ENCODE measurements at regions not wholly inside any gene's neighbourhood (a gene's known extent, or its start where the extent isn't known, plus 50 kb on each side); places are given as distances from the start of the nearest gene placed in this dataset.
"Not testable (repeated sequence)": the region's sequence is repeated elsewhere in the genome, so short reads cannot be mapped to it uniquely, and the experiment has no call there.

- Mint-ChIP-seq H3K4me3 (no peak overlapping the region), H3K27ac (no peak overlapping the region), H3K4me1 (no peaks in the 10 kb centered on the region), H3K36me3 (peaks cover 2% of the 10 kb centered on the region), H3K27me3 (no peaks in the 10 kb centered on the region), H3K9me3 (peaks cover 11% of the 10 kb centered on the region)
- no peak for DNase-seq
Measured at GRCh38 chr5:51159606-51160005, 223.6 kb upstream of the ISL1 start.

- peaks cover 14% of the 10 kb centered on the region for H3K9me3 Mint-ChIP-seq
- no peak overlapping the region for H3K4me3 Mint-ChIP-seq
- H3K27me3 Mint-ChIP-seq = no peaks in the 10 kb centered on the region
- no peak overlapping the region for H3K27ac Mint-ChIP-seq
- H3K4me1 Mint-ChIP-seq = no peaks in the 10 kb centered on the region
- DNase-seq = no peak
- peaks cover 2% of the 10 kb centered on the region for H3K36me3 Mint-ChIP-seq
Measured at GRCh38 chr5:51162245-51162644, 221.0 kb upstream of the ISL1 start.

GRCh38 chr5:51165621-51166020 is 217.6 kb upstream of the ISL1 start:
- peaks cover 14% of the 10 kb centered on the region for H3K9me3 Mint-ChIP-seq
- not testable (repeated sequence) for H3K4me3 Mint-ChIP-seq, H3K27me3 Mint-ChIP-seq, DNase-seq, H3K36me3 Mint-ChIP-seq, H3K4me1 Mint-ChIP-seq, H3K27ac Mint-ChIP-seq

- no peaks in the 10 kb centered on the region for H3K27me3 Mint-ChIP-seq
- no peak overlapping the region for H3K4me3 Mint-ChIP-seq
- H3K36me3 Mint-ChIP-seq = no peaks in the 10 kb centered on the region
Measured at GRCh38 chr5:51172903-51173626, 210.2 kb upstream of the ISL1 start.

GRCh38 chr5:51181208-51181894 is 201.9 kb upstream of the ISL1 start:
- no peak overlapping the region for H3K27ac Mint-ChIP-seq
- H3K9me3 Mint-ChIP-seq = peaks cover 2% of the 10 kb centered on the region
- no peak for DNase-seq
- no peaks in the 10 kb centered on the region for H3K27me3 Mint-ChIP-seq
- no peak overlapping the region for H3K4me3 Mint-ChIP-seq
- H3K36me3 Mint-ChIP-seq = no peaks in the 10 kb centered on the region
- H3K4me1 Mint-ChIP-seq = no peaks in the 10 kb centered on the region

More at GRCh38 chr5:51172903-51173626, 210.2 kb upstream of the ISL1 start:
- no peaks in the 10 kb centered on the region for H3K4me1 Mint-ChIP-seq
- no peak for DNase-seq
- peaks cover 2% of the 10 kb centered on the region for H3K9me3 Mint-ChIP-seq
- H3K27ac Mint-ChIP-seq = no peak overlapping the region

GRCh38 chr5:51185850-51186329 is 197.4 kb upstream of the ISL1 start:
- no peaks in the 10 kb centered on the region for H3K27me3 Mint-ChIP-seq
- DNase-seq = no peak
- no peaks in the 10 kb centered on the region for H3K9me3 Mint-ChIP-seq
- H3K36me3 Mint-ChIP-seq = no peaks in the 10 kb centered on the region
- H3K4me1 Mint-ChIP-seq = no peaks in the 10 kb centered on the region
- no peak overlapping the region for H3K4me3 Mint-ChIP-seq
- no peak overlapping the region for H3K27ac Mint-ChIP-seq

GRCh38 chr5:51188001-51188591 is 195.2 kb upstream of the ISL1 start:
- Mint-ChIP-seq H3K36me3 (no peaks in the 10 kb centered on the region), H3K9me3 (no peaks in the 10 kb centered on the region), H3K4me3 (no peak overlapping the region), H3K4me1 (no peaks in the 10 kb centered on the region), H3K27me3 (no peaks in the 10 kb centered on the region), H3K27ac (no peak overlapping the region)
- no peak for DNase-seq

- H3K4me1 Mint-ChIP-seq = no peaks in the 10 kb centered on the region
Measured at GRCh38 chr5:51194671-51195070, 188.6 kb upstream of the ISL1 start.

GRCh38 chr5:51201024-51201423 is 182.2 kb upstream of the ISL1 start:
- Mint-ChIP-seq H3K9me3 (peaks cover 4% of the 10 kb centered on the region), H3K27me3 (no peaks in the 10 kb centered on the region), H3K36me3 (no peaks in the 10 kb centered on the region), H3K27ac (no peak overlapping the region), H3K4me1 (no peaks in the 10 kb centered on the region), H3K4me3 (no peak overlapping the region)
- DNase-seq = no peak

More at GRCh38 chr5:51194671-51195070, 188.6 kb upstream of the ISL1 start:
- no peak overlapping the region for H3K27ac Mint-ChIP-seq
- H3K9me3 Mint-ChIP-seq = peaks cover 2% of the 10 kb centered on the region
- no peaks in the 10 kb centered on the region for H3K27me3 Mint-ChIP-seq
- DNase-seq = no peak
- H3K36me3 Mint-ChIP-seq = no peaks in the 10 kb centered on the region
- H3K4me3 Mint-ChIP-seq = no peak overlapping the region

GRCh38 chr5:51201708-51202107 is 181.5 kb upstream of the ISL1 start:
- no peaks in the 10 kb centered on the region for H3K36me3 Mint-ChIP-seq
- DNase-seq = no peak
- H3K4me1 Mint-ChIP-seq = no peaks in the 10 kb centered on the region
- no peaks in the 10 kb centered on the region for H3K27me3 Mint-ChIP-seq
- peaks cover 4% of the 10 kb centered on the region for H3K9me3 Mint-ChIP-seq
- H3K27ac Mint-ChIP-seq = no peak overlapping the region
- no peak overlapping the region for H3K4me3 Mint-ChIP-seq

- Mint-ChIP-seq H3K36me3 (no peaks in the 10 kb centered on the region), H3K27me3 (no peaks in the 10 kb centered on the region), H3K4me1 (no peaks in the 10 kb centered on the region), H3K4me3 (no peak overlapping the region), H3K9me3 (peaks cover 4% of the 10 kb centered on the region), H3K27ac (no peak overlapping the region)
- no peak for DNase-seq
Measured at GRCh38 chr5:51202161-51202560, 181.1 kb upstream of the ISL1 start.

- Mint-ChIP-seq H3K4me3 (no peak overlapping the region), H3K4me1 (no peaks in the 10 kb centered on the region), H3K9me3 (peaks cover 2% of the 10 kb centered on the region), H3K27me3 (no peaks in the 10 kb centered on the region), H3K36me3 (no peaks in the 10 kb centered on the region), H3K27ac (no peak overlapping the region)
- DNase-seq = no peak
Measured at GRCh38 chr5:51203598-51203997, 179.7 kb upstream of the ISL1 start.

- Mint-ChIP-seq H3K36me3 (no peaks in the 10 kb centered on the region), H3K4me3 (no peak overlapping the region), H3K4me1 (no peaks in the 10 kb centered on the region), H3K9me3 (no peaks in the 10 kb centered on the region), H3K27me3 (no peaks in the 10 kb centered on the region), H3K27ac (no peak overlapping the region)
- no peak for DNase-seq
Measured at GRCh38 chr5:51208296-51208695, 175.0 kb upstream of the ISL1 start.

- Mint-ChIP-seq H3K4me3 (no peak overlapping the region), H3K27ac (no peak overlapping the region), H3K27me3 (no peaks in the 10 kb centered on the region), H3K9me3 (no peaks in the 10 kb centered on the region), H3K4me1 (no peaks in the 10 kb centered on the region), H3K36me3 (no peaks in the 10 kb centered on the region)
- DNase-seq = no peak
Measured at GRCh38 chr5:51214746-51215145, 168.5 kb upstream of the ISL1 start.

GRCh38 chr5:51225789-51226742 is 157.2 kb upstream of the ISL1 start:
- Mint-ChIP-seq H3K4me3 (no peak overlapping the region), H3K27ac (no peak overlapping the region), H3K27me3 (no peaks in the 10 kb centered on the region)

More at GRCh38 chr5:51225789-51226742, 157.2 kb upstream of the ISL1 start:
- no peaks in the 10 kb centered on the region for H3K36me3 Mint-ChIP-seq
- H3K9me3 Mint-ChIP-seq = peaks cover 9% of the 10 kb centered on the region
- DNase-seq = no peak
- H3K4me1 Mint-ChIP-seq = no peaks in the 10 kb centered on the region
